GM19372 (cell line): ENCODE measurements at regions not wholly inside any gene's neighbourhood (a gene's known extent, or its start where the extent isn't known, plus 50 kb on each side); places are given as distances from the start of the nearest gene placed in this dataset.

Experiments
- ATAC-seq: cut with Tn5 transposase; IDR thresholded peaks from one replicate; pipeline ENCODE4 v1.9.1; 2021; ENCODE audit warnings: mild to moderate bottlenecking, low read depth, moderate library complexity; ENCODE audit not compliant: unreplicated experiment

DNA sequence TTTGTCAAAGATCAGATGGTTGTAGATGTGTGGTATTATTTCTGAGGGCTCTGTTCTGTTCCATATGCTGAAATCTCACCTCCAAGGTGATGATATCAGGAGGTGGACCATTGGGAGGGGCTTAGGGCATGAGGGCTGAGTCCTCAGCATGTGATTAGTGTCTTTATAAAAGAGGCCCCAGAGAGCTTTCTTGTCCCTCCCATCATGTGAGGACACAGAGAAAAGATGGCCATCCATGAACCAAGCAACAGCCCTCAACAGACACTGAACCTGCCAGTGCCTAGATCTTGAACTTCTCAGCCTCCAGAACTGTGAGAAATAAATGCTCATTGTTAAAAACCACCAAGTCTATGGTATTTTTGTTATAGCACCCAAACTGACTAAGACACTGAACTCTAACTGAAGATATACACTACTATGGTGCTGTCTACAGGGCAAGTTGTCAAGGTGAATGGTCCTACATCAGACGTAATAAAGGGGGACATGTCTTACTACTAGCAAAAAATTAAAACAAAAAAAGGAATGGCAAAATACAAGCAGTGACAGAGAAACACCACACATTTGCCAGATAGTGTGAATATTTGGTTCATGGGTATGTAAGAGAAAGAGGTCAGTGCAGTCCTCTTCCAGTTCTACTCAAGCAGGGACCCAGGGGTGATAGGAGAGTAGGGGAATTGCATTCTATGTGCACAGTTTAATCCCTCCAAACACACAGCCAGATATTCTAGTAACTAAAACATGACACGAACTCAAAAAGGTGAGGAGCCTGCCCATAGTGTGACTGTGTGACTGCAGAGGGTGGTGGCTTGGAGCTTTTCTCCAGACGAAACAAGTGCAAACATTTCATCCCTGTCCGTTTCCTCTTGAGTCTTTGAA, 164.4 kb upstream of the MYCN start:
- no peak for ATAC-seq

DNA sequence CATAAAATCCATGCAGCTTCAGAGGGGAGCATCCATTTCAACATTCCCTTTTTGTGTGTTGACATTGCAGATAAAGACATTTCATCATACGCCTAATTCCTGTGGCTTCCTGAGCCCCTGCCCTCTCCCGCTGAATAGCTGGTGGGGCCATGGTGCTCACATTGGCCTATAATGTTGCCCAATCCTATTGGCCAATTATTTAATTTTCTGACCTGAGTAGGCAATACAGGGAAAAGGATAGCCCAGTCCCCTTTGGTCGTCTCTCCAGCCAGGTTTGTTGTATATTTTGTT, 163.8 kb upstream of the MYCN start:
- ATAC-seq = no peak

DNA sequence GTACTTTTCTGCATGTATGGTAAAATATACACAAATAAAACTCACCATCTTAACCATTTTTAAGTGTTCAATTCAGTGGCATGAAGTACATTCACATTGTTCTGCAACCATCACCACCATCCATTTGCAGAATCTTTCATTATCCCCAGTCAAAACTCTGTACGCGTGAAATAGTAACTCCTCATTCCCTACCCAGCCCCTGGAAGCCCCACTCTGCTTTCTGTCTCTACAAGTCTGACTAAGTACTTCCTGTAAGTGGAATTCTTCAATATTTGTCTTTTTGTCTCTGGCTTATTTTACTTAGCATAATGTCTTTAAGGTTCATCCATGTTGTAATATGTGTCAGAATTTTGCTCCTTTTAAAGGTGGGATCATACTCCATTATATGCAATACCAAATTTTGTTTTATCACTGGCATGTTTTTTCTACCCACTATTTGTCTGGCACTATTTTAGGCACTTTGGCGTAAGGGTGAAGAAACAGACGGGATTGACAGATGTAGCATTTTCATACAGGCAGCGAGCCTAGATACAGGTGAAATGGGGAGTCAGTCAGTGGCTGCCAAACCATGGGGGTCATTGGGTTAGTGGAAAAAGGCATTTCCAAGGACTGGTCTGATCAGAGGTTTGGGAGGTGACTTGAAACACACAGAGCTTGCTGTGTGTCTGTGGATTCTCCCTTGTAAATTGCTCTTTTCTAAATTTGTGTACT, 163.2 kb upstream of the MYCN start:
- no peak for ATAC-seq

DNA sequence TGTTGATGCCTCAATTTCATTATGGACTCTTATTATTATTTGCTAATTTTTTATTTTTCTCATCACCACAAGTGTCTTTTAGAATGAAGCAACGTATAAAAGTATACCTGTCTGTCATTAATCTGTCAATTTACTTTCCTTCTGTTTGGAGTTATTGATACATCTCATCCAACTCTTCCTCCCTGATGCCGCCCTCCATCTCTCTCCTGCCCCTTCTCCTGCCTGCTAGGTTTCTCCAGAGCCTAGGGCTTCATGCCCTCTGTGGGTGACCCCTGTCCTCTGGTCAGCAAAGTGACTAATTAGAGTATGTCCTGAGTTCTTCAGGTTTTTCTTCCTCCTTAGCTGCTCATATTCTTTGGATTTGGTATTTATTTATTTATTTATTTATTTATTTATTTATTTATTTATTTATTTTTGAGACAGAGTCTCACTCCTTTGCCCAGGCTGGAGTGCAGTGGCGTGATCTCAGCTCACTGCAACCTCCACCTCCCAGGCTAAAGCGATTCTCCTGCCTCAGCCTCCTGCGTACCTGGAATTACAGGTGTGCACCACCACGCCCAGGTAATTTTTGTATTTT, 162.5 kb upstream of the MYCN start:
- ATAC-seq = no peak

DNA sequence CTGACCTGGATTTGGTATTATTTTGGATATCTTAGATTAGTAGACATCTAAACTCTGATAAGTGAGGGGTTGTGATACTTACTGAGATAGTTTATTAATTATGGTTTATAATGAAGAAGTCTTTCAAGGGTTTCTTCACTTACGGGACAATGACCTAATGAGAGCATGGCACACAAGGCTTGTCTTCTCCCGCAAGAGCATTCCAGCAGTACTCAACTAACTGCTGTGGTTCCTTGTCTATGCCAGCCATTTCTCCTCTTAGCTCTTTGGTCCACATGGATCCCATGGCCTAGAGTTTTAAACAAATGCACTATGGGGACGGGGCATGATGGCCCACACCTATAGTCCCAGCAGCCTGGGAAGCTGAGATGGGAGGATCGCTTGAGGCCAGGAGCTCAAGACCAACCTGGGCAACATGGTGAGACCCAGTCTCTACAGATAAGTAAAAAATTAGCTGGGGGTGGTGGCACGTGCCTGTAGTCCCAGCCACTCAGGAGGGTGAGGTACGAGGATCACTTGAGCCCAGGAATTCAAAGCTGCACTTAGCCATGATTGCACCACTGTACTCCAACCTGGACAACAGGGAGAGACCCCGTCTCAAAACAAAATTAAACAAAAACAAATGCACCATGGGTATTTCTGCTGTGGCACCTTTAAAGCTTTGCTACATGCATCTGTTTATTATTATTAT, 161.7 kb upstream of the MYCN start:
- no peak for ATAC-seq

DNA sequence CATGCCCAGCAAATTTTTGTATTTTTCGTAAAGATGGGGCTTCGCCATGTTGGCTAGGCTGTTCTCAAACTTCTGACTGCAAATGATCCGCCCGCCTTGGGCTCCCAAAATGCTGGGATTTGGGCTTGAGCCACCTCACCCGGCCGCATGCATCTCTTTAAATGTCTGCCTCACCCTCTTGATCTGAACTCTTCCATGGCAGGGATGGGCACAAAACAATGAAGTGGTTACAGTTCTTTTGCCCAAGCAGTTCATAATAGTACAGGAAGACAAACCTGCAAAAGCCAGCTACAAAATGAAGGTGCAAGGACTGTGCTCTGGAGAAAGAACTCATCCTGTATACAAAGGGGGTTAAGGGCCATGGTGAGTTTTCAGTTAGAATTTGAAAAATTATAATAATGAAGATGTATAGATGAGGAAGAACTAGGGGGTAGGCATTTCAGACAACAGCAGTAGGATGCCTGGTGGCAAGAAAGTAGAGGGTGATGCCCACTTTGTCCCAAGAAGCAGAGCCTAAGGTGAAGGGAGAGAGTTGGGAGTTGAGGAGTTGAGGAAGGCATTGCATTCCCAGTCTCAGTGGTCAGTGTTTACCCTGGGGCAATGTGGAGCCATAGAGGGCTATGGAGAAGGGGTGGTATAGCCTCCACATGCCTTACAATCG, 160.8 kb upstream of the MYCN start:
- no peak for ATAC-seq

DNA sequence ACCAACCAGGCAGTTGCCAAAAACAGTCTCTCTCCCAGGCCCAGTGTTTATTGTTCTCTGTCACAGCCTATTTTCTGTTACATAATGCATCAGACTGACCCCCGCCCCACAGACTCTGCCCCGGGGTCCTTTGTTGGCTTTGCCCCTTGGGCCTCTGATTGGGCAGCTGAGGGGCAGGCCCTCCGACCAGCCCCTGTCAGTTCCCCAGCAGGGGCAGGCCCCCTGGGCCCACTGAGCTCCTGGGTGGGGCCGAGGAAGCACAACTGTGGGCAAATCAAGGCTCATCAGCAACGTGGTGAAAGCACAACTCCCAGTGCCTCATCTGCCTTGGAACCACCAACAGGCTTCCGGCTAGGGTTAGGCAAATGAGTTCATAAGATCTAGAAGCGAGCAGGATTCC, 160.1 kb upstream of the MYCN start:
- no peak for ATAC-seq

DNA sequence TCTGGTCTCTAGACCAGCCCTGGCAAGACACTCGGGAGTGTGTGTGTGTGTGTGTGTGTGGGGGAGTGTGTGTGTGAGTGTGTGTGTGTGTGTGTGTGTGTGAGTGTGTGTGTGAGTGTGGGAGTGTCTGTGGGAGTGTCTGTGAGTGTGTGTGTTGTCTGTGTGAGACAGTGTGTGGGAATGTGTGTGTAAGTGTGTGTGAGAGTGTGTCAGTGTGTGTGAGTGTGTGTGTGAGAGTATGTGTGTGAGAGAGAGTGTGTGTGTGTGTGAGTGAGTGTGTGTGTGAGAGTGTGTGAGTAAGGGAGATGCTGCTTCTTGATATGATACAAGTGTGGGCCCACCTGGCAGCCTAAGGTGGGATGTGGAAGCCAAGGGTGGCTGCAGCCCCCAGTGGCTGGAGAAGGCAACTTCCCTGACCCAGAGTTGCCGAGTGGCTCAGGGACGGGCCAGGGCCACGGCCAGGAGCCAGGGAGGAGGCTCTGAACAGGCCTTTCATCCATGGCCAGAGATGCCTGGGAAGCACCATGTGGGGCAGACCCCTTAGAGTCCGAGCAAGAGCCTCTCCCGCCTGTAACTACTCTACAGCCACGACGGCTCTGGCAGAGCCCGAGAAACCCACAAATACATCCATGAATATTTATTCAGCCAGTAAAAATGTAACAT, 159.3 kb upstream of the MYCN start:
- ATAC-seq = no peak

DNA sequence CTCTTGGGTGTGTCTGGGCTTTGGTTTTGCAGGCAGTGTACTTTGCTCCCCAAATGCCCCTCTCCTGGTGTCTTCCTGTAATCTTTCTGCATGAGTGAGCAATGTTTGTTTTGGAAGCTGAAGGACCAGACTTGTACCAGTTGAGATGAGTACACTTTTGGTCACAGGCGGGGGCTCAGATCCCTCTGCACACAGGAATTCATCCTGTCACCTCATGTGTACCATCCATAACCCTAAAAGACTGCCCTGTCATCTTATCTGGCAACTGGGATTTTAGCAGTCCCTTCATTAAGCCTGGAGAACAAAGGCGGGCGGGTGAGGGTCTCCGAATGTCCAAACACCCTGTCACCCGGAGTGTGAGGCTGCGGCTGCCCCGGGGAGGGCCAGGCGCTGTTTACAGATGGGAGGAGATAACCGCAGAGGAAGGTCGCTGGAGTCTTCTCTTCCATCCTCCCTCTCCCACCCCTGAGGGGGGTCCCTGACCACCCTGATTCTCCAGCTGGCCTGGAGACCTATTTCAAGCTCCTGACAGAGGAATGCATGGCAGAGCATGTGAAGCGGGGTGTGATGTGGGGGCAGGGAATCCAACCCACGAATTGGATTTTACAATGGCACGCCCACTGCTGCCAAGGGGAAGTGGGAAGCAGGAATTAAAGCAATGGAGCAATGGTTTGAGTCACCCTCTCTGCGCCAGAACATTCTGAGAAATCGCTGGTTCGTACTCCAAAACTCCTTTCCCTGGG, 158.2 kb upstream of the MYCN start:
- ATAC-seq = no peak

DNA sequence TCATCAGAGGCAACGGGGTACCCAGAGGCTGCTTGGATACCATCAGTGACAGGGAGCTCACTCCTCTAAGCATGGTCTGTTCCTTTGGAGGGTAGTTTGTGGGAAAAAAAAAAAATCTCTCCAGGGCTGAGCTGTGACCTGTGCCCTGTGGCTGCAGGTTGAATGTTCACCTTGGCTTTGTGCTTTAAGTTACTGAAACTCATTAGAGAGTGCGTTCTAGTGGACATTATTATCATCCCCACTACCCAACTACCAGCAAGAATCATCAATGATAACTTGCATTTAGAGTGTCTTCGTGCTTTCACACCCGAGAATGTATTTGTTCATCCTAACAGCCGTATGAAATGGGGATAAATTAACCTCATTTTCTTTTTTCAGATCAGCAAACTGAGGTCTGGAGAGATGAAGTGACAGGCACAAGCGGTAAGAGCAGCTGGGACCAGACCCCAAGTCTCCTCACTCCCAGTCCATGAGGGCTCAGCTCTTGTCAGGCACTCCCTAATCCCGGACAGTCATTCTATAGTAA, 157.5 kb upstream of the MYCN start:
- ATAC-seq = no peak

DNA sequence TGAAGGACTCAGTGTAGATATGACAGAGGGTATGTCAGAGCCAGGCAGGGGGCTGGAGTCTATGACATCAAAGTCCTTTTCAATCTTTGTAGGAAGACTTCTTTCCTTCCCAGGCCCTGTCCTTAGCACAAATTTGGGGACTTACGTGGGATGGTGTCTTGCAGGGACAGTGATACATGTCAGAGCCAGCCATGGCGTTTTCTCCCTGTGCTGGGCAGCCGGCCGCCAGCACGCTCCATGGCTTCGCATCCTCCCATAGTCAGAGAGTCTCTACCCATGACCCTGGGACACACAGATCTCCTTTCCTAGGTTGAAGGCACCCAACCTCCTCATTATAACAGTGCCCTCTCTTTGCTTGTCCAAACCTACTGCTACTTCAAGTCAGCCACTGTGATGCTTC, 156.9 kb upstream of the MYCN start:
- no peak for ATAC-seq

DNA sequence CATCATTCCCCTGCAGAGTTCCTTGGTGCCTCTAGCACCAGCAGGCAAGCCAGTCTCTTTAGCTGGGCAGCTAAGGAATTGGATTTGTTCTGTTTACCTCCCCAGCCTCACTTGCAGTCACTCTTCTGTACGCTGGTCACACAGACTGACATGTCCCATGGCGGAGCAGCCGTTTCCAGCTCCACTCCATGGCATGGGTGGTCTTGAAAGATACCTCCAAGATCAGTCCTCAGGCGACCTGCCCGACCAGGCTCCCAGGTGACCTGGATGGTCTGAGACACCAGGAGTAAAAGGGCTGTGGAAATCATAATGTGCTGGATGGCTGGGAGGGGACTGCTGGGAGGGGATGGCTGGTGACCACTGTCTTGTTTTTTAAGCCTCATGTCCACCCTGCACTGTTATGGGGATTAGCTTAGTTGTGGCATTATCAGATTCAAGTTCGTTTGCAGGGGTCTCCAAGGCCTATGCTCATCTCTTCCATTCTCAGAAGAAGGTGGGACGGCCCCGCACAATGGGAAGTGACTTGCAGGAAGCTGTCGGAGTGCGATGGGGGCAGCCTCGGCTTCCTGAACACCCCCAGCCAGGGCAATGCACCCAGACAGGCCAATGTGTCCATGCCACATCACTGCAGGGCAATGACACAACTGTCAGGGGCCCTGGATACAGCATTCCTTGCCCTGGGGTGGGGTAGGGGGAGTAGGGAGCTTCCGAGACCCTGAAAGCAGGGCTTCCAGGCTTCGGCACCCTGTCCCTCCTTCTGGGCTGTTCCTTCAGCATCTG, 156.1 kb upstream of the MYCN start:
- ATAC-seq = no peak

DNA sequence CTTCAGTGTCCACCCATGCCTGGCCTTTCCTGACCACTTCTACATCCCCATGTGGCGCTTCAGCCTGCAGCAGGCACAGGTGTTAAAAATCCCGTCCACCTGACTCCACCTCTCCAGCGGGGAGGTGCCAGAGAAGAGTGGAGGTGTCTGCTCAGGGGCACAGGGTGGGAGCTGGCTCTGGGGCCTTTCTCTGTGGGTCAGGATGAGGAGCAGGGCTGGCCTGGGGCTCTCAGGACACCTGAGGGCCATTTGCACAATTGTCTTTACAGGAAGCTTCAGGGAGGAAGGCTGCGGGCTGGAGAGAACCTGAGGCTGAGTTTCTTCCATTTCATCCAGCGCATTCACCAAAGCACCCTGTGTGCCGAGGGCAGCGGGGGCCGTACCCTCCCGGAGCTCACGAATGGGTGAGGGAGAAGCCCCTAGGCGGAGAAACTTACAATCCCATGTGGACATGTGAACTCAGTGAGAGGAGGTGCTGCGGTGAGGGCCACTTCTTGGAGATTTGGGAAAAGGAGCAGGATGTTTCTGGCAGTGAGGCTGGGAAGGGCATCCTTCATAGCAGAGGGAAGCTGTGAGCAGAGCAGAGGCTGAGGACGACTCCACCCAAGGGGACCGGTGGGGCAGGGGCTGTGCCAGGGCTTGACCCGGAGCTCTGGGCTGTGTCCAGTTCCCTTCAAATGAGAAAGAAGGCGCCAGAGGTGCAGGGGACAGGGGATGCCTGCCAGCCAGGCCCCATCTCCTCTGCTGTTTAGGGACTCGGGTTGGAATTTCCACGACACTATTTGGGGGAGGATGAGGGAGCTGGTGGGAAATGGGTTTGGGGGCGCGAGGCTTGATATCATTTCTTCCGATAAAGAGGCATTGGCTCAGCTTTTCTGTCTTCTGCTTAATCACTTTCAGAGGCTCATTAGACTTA, 155.2 kb upstream of the MYCN start:
- ATAC-seq = no peak

DNA sequence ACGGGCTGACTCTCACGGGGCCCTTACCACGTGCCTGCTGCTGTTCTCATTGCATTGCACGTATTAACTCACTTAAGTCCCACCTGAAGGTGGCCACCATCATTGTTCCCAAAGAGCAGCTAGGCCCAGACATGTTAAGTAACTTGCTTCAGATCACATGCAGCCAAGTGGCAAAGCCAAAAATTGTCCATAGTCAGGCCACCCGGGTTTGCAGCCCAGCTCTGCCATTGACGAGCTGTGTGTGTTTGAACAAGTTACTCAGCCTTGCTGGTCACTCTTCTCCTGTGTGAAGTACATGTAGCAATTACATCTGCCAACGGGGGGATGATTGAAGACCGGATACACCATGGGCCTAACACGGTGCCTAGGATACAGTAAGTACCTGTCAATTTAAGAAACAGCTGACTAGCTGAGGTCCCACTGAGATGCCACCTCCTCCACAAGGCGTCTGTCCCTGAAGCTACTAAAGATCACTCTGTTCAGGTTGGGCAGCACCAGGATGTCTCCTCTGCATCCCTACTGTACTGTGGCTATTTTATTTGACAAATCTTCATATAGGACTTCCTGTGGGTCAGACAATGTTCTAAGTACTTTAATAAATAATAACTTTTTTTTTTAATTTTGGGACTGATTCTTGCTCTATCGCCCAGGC, 154.2 kb upstream of the MYCN start:
- ATAC-seq = no peak

DNA sequence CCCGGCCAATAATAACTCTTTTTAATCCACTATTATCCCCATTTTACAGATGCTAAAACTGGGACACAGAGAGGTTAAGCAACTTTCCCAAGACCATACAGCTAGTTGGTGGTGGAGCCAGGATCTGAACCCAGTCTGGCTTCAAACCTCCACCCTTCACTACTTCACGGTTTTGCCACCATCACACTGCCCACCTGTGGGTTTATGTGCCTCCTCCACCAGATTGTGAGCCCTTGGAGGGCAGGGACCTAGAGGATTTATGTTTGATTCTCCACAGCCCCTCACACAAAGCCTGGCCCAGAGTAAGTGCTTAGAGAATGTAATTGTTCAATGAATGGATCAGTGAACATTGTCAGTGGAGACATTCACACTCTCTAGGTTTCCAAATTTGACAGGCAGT, 153.4 kb upstream of the MYCN start:
- ATAC-seq = no peak

DNA sequence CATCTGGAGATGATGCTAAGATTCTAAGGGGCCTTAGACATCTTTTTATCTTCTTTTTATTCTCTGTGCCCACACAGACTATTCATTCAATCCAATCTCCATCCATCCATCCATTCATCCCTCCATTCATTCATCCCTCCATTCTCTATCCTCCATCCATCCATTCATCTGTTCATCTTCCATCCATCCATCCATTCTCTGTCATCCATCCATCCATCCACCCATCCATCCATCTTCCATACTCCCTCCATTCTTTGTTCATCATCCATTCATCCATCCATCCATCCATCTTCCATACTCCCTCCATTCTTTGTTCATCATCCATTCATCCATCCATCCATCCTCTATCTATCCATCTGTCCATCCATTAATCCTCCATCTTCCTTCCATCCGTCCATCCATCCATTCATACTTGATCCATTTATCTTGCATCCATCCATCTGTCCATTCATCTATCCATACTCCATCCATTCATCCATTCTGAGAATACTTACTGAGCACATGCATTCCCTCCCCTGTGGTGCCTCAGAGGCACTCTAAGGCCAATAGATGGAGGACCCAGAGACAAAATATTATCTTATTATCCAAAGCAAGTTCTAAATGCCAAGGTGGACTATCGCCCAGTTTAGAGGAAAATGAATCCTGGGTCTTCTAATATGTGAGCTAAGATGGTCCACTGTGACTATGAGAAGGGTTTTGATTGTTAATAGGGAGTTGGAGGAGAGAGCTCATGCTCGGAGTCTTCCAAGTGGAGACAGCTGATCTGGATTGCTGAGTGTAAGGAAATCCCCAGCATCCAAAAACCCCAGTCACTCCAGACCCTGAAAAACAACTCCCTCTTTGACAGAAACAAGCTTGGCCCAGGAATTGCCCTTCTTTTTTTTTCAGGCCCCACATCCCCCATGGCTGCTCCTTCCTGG, 152.6 kb upstream of the MYCN start:
- ATAC-seq = no peak
